ENCODE measurements at regions not wholly inside any gene's neighbourhood (a gene's known extent, or its start where the extent isn't known, plus 50 kb on each side); places are given as distances from the start of the nearest gene placed in this dataset.

DNA sequence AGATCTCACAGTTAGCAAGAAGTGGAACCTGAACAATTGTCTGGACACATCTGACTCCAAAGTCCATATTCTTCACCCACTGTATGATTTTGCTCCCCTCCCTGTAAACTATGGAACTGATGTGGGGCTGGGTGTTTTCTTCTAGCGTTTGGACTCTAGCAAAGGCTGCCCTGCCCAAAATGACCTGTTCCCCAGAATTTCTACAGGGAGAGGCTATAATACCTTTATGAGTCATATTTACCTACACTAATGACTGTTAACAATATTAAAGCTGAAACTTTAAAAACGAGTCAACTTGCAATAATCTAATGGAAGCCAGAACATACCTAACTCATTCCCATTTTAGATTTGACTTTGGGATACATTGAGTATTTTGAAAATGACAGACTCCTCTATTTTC lies 531.2 kb upstream of the CFAP20DC start:
- DNase-seq, result no peak

DNA sequence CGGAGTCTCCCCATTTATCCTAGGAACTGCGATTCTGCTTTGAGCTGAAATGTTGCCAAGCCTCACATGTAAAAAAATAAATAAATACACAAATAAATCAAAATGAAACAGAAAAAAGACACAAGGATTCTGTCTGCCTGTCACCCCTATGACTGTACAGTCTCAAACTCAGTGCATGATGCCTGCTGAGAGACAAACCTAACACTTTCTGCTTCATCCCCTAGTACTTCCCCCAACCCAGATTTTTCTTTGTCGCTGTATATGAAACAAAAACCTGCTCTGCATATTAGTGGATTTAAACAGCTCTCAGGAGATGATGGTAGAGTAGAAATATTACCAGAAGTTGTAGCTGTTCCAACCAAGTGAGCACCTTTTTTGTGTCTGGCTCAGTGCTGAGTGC lies 530.7 kb upstream of the CFAP20DC start:
- DNase-seq, result no peak

DNA sequence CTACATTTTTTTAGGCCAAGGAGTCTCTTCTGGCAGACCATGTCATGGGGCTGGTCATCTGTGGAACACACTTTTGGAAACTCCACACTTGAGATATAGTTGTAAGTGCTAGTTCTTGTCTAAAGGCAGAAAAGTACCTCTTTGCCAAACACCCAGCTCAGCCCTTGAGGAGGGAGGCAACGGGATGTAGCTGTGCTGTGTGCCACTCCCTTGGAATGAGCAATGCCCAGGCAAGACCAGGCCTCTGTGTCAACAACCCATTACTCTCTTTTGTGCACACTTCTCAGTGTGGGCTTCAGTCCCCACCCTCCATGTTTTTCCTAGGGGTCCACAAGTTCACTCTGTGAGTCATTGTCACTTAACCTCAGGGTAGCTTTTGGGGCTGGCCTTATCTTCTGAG lies 528.3 kb upstream of the CFAP20DC start:
- DNase-seq, result no peak

DNA sequence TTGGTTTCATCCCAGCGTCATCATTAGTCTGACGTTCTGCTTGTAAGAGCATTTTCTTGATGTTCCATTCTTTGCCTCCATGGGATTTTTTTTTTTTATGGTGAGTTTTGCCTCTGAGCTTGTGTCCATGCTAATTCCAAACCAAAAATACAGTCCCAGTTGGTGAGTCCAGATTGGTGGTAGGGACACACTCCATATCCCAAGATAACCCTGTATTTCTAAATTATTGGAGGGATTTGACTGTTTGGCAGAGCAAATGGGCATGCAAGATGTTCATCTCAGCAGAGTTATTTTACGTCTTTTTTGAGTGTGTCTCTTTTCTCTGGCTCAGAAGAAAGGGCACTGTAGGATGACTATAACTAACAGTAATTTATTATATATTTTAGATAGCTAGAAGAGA lies 526.8 kb upstream of the CFAP20DC start:
- no peak for DNase-seq

DNA sequence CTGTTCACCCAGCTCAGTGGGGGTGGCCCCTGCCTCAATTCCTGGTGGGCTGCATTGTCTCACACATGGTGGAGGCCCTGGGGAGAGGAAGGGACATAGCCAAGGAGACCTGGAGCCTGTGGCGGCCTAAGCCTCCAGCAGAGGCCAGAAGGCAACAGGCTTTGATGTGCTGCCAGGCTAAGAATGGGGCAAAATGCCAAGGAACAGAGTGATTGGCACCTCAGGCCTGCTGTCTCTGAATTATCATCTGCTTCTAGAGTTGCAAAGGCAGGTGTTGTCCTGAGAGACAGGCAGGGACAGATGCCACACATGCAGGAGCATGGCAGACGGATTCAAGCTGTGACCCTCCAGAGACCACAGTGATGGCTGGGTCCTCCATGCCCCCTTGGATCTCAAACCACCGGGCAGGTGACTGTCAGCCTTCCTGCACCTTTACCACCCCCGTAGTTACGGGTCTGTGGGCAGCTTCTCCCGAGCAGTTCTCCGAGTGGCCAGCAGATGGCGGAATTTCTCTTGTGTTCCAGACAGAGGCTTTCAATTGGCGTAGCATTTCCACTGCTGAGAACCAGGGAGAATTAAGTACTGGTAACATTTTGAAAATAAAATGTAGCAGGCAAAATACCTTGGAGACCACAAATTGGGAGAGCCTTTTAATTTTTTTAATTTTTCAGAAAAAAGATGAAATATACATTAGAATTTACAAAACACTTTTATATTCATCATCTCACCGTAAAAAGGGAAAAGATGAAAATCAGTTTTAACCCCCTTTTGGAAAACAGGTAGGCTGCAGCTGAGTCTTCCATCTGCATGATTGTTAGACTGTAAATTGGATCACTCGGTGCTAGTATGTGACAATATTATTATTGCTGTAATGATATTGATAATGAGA lies 525.5 kb upstream of the CFAP20DC start:
- DNase-seq, result peak; percentile 84

DNA sequence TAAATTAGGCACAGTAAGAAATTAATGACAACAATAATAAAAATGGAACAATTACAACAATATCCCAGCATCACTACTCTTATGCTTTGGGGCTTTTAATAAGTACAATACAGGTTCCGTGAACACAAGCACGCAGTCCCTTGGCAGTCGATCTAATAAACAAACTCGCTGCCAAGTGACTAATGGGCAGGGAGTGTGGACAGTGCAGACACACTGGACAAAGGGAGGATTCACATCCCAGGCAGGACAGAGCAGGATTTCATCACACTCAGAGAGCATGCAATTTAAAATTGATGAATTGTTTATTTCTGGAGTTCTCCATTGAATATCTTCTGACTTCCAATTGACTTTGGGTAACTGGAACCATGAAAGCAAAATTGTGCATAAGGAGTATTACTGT lies 524.1 kb upstream of the CFAP20DC start:
- DNase-seq, result no peak

DNA sequence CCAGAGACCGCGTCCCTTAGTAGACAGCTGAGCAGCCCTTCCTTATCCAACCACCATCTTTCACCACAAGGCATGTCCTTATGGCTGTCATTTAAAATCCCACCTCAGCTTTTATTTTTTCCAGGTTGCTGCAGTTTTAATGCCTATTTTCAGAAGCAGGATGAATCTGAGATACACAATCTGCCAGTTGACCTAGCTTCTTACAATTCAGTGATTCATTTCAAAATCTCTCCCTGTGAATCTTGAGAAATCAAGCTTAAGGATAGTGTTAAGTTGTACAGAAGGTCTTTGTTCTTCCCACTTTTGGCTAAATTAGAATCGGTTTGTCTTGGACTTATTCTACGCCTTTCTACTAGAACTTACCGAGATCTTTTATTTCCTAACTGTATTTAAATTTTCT lies 522.3 kb upstream of the CFAP20DC start:
- no peak for DNase-seq

DNA sequence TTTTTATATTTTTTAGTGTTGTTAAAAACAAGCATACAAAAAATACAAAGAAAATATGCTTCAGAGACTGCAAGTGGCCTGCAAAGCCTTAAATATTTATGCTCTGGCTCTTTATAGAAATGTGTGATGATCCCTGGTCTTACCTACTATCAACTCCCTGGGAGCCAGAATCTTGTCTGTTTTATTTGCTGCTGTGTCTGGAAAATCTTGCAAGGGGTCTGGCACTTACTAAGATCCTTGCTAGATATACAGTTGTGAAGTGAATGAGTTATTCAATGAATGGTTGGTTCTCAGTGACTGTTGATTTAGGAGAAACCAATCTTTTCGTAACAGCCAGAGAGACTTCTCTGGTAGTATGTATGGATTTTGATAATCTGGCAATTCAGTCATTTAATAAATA lies 521.0 kb upstream of the CFAP20DC start:
- no peak for DNase-seq

DNA sequence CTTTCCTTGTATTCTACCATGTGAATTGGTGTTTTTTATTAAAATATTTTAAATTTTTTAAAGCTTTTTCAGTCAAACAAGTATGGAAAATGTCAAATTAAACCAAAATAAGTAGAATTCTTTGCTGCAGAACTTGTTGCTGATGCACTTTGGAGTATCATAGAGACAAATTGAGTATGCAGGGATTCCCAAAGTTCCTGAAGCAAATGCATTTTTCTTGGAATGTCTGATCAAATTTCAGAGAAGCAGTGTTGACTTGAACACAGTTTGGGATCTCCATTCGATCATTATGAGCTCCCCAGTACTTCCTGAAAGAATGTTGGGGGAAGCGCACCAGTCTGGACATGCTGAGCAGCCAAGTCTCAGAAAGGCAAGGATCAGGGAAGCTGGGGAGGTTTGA lies 517.8 kb upstream of the CFAP20DC start:
- no peak for DNase-seq

DNA sequence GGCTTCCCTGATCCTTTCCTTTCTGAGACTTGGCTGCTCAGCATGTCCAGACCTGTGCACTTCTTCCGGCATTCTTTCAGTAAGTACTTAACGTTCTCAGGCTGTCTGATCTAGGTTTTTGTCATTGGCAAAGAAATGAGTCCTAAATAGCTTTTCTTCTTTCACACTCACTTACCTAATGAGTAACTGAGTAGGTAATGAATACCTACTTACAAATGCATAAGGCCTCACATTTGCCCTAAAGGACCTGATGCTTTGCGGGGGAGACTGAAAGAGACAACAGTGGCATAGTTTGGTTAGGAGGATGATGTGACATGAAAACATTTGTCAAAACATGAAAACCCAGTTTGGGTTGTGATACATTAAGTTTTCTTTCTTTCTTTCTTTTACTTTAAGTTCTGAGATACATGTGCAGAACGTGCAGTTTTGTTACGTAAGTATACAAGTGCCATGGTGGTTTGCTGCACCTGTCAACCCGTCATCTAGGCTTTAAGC lies 516.7 kb upstream of the CFAP20DC start:
- DNase-seq, result no peak

DNA sequence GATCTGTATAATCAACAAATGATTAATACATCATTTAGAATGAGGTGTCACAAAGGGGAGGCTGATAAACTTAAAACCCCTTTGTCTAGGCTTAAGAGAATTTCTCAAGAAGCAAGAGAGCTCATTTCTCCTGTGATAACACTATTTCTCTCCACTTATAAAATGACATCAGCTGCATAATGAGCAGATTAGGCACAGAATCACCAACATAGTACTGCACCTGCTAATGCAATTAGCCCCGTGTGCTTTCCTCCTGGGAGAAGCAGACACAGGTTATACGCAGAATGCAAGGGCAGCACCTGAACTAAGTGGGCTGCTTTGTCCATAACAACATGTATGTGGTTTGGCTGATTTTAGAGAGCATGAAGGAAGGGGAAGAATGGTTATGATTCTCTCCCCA lies 515.3 kb upstream of the CFAP20DC start:
- no peak for DNase-seq

DNA sequence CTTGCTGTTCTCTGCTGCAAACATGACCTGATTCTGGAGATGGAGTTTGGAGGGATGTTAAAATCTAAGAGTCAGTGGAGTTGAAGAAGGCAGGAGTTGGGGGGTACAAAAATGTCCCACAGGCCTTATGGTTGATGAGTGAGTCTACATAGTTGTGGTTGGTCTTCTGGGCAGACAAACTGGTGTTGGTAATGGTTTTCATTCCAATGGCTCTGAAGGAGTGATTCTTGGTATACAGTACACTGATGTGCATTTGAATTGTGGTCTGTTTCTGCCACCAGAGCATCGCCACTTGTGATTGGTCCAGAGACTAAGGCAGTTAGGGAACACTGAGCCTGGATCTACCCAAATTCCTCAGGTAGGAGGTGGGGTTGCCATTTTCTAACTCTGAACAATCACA lies 514.1 kb upstream of the CFAP20DC start:
- DNase-seq, result no peak

DNA sequence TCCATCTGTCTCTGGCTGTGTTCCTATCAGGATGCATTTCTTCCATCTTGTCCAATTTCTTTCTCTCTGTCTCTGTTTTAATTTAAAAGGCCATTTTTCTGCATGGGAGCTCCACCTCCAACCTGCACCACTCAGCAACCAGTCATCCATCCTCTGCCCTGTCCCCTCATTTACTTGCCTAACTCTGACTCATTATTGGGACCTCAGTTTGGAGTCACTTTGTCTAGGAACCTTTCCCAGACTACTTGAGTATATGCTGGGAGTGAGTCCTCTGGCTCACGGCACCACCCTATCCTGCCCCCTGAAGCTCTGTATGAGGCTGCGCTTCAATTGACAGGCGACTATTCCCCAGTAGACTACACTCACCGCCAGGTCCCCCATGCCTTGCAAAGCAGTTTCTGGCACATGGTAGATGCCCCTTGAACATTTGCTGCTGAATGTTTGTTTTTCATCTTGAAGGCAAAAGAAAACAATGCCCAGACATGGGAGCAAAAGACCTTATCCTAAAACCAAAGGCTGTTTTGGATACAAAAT lies 513.3 kb upstream of the CFAP20DC start:
- DNase-seq, result no peak

DNA sequence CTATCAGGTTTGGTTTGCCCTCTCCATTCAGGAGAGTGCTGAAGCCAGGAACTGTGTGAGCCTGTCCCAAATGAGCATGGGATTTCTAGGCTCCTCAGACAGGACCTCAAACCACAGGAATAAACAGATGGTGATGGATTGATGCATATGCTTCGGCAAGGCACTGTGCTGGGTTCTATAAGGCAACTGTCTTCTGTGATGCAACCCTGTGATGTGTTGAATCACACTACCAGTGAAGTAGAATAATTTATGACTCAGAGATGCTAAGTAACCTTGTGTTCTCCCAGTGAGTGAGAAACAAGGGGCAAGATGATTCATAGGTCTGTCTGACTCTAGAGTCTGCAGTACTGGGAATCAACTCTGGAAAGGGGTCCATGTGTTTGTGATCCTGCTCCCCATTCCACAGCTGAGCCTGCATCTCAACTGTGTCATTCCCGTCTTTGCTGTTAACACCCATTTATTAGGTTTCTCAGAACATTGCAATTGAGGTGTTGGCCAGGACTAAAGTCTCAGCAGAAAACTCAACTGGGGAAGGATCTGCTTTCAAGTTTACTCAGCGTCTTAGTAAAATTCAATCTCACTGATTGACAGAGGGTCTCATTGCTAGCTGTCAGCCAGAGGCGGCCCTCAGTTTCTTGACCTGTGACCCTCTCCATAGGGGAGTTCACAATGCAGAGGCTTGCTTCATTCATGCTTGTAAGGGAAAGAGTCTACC lies 510.1 kb upstream of the CFAP20DC start:
- no peak for DNase-seq

DNA sequence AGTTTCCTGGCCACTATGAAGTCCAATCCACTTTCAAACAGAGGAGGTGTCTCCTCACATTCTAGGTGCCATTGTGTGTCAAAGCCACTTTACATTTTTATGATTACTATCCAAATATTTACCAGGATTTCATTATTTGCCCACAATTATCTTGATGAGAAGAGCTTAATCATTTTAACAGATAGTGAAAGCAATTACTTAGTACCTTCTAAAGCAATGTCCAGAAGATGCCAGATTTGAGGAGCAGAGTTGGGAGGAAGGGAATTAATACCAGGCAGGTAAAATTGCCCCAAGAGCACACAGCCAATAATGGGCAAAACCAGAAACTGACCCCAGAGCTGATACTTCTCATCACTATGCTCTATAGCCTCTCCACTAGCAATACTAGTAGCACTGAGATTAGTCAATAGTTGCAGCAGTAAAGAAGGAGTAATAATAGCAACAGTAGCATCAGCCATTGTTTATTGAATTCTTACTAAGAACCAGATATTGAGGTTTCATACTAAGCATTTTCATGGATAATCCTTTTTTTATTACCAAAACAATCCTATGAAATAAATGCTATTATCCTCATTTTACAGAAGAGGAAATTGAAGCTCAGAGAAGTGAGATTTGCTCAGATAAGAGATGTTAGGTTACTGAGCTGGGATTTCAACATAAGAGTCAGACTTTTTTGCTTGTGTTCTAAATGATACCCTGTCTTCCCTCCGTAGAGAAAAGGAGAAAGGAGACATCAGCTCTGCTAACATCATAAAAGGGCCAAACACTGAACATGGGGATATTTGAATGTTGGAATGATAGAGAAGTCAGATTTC lies 509.3 kb upstream of the CFAP20DC start:
- DNase-seq, result no peak

DNA sequence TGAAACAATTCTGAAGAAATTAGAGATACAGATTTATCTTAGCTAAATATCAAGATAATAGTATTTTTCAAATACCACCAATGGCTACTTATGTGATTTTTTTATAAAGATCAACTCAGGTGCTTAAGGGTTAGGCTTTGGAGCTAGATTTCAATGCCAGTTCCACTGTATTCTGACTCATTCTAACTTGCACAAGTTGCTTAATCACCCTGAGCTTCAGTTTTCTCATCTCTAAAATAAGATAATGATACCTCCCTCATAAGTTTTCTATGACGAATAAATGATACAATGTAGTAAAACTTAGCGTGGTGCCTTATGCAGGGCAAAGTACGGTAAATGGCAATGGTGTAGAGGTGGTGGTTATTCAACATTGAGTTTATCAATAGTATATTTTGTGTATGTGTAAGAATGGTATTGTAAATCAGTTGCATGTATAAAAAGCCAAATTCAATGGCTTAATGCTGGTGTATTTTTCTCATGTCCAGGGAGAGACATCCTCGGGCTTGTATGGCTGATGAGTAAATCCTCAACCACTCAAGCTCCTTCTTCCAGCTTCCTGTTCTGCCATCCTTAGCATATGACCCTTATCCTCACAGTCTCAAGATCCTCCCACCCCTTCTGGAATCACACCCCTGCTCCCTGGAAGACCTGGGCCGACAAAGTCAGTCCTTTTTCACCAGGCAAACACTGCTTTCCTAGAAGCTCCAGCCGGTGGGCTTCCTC lies 505.9 kb upstream of the CFAP20DC start:
- DNase-seq, result no peak

DNA sequence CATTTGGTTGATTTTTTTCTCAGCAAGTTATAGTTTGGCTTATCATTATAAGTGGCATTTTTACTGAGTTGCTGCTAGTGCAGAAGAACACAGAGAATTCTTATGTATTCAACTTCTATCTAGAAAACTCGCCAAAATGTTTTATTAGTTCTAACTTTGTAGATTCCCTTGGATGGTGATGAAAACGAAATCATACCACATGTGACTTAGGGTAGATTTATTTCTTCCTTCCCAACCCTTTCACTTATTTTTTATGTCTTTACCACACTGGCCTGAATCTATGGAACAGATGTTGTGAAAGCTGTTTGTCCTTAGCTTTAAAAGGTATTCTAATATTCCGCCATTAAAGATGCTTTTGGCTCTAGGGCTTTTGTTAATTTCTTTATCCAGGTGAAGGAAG lies 503.3 kb upstream of the CFAP20DC start:
- no peak for DNase-seq

DNA sequence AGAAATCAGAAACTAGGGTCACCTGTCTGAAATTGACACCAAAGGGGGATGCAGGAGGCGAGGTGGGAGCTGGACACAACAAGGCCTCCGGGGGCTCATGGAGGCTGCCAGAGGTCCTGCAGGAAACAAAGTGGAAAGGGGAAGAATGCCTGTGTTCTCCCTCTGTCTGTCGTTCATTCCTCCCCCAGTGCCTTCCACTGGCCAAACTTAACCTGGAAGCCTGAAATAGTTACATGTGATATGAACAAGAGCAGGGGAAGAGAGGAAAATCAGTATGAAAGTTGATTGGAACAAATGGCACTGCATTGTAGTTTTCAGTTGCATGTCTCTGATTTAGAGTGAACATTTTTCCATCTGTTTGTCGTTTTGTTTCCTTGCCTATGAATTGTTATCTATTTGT lies 502.0 kb upstream of the CFAP20DC start:
- no peak for DNase-seq

DNA sequence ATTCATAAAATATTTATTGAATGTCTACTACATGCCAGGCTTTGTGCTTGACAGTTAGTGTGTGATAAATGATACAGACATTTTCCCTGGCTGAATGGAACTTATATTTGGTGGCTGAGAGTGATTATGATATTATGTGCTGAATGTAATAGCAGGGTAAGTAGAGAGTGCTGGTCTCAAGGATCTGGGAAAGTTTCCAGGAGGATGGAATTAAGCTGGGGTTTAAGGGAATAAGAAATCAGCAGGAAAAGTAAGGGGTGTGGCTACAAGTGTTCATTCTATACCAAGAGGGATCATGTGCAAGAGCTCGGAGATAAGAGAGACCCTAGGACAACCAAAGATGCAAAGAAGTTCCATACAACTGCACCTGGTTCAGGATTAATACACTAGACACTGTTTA lies 500.1 kb upstream of the CFAP20DC start:
- no peak for DNase-seq

DNA sequence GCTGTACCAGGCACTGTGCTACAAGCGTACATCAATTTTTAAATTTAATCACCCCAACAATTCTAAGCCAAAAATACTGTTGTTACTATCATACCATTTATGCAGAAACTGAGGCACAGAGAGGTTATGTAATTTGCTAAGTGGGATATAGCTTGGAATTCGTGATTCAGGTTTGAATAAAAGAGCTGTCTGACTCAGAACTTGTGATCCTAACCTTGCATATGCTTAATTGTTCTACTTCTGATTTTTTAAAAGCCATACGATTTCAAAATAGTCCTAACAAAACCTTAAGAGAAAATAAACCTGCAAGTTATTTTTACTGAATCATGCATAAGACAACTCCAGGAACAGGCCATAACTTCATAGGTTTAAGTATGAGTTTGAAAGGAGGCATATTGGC lies 498.0 kb upstream of the CFAP20DC start:
- no peak for DNase-seq

DNA sequence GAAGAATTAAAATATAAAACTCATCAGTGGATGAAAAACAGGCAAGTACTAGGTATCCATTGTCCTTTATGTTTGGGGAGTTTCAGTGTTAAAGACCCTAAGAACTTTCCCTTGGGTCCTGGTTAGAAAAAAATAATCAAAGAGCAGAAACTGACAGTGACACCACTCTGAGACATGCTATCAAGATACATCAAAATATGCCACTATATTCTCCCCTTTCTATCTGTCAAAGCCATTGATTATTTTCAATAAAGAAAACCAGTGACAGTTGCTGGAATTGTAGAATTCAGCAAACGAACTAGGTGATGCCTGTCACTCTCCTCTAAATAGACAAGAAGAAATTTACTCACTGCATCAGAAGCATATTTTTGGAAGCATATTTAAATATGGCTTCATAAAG lies 496.7 kb upstream of the CFAP20DC start:
- DNase-seq, result no peak

DNA sequence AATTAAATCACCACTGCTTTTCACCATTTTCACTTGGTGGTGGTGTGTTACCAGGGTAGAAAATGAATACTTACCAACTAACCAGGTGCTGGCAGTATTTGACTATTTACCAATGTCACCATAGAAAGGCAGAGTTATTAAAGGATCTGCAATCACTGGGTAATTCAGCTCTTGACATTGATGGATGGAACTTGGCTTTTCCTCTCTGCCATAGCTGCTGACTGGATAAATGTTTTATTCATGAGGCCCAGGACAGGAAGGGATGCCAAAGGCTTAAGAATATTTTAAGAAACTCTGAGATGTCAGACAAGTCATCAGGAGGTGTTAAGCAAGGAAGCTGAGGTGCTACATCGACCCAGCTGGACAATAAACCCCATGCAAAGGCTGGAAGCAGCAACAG lies 495.5 kb upstream of the CFAP20DC start:
- no peak for DNase-seq

Data from left kidney (tissue), 1 donor.